Esophagus squamous epithelium (tissue), 4 donors: ENCODE measurements at regions not wholly inside any gene's neighbourhood (a gene's known extent, or its start where the extent isn't known, plus 50 kb on each side); places are given as distances from the start of the nearest gene placed in this dataset.

ENCODE experiments used
- CTCF ChIP-seq, 6 experiments: fragments of 450-650 bp in 4 of 6; fragments of 200-600 bp in 2 of 6; sonication (generic) in 2 of 6; IDR thresholded peaks; one replicate each; pipeline ENCODE4 v1.5.1; 2016 to 2019; ENCODE audit warnings: antibody characterized with exemption in 6 of 6, mild to moderate bottlenecking in 4 of 6, moderate library complexity in 4 of 6
- POLR2A ChIP-seq, 4 donors: fragments of 450-650 bp; IDR thresholded peaks; one replicate each; pipeline ENCODE4 v1.6.1; 2017; ENCODE audit warnings: antibody characterized with exemption in 4 of 4, mild to moderate bottlenecking in 4 of 4, moderate library complexity in 3 of 4

DNA sequence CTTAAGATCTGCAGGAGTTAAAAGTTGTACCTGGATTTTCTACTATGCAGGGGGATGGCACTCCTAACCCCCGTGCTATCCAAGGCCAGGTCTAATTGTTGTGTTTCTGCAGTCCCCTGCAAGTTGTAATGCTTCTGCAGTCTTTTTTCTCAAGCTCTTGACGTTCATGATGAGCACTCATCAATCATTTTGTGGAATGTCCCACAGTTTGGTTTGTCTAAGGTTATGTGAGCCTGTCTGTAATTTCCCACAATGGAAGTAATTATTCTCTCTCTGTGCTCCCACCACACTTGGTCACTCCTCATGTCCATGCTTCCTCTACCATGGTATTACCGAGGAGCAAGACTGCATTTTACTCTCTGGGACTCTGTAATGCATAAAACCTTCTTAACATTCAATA, 107.6 kb upstream of the SSTR4 start:
- TF ChIP-seq CTCF (IDR thresholded peaks at IDR 0.05) (no peak), POLR2A (IDR thresholded peaks at IDR 0.05) (no peak)
